Type B pancreatic cell (in vitro differentiated cells): ENCODE measurements at regions not wholly inside any gene's neighbourhood (a gene's known extent, or its start where the extent isn't known, plus 50 kb on each side); places are given as distances from the start of the nearest gene placed in this dataset.

Source experiments
- DNase-seq: peaks from one replicate; pipeline ENCODE4 v3.0.0; 2021; ENCODE audit warnings: mixed read lengths; ENCODE audit not compliant: unreplicated experiment; ENCODE audit errors: extremely low spot score
- H3K27ac Mint-ChIP-seq: 2 replicates; pipeline ENCODE4 v1.8.0; 2021; ENCODE audit warnings: mild to moderate bottlenecking, mixed read lengths
- H3K27me3 Mint-ChIP-seq: 2 replicates; pipeline ENCODE4 v1.8.0; 2021; ENCODE audit warnings: mixed read lengths
- H3K36me3 Mint-ChIP-seq: 2 replicates; pipeline ENCODE4 v1.8.0; 2021; ENCODE audit warnings: mixed read lengths
- H3K4me1 Mint-ChIP-seq: one replicate; pipeline ENCODE4 v1.8.0; 2021; ENCODE audit warnings: mixed read lengths; ENCODE audit not compliant: unreplicated experiment
- H3K4me3 Mint-ChIP-seq: 2 replicates; pipeline ENCODE4 v1.8.0; 2021; ENCODE audit warnings: mild to moderate bottlenecking, mixed read lengths
- H3K9me3 Mint-ChIP-seq: 2 replicates; pipeline ENCODE4 v1.8.0; 2021; ENCODE audit warnings: mixed read lengths
- TF ChIP-seq, protein P1 (sequence below): fragments of 200-600 bp; sonication (generic); conservative IDR thresholded peaks from 2 replicates; pipeline ENCODE4 v1.5.0; 2021; ENCODE audit warnings: antibody characterized with exemption, mild to moderate bottlenecking

DNA sequence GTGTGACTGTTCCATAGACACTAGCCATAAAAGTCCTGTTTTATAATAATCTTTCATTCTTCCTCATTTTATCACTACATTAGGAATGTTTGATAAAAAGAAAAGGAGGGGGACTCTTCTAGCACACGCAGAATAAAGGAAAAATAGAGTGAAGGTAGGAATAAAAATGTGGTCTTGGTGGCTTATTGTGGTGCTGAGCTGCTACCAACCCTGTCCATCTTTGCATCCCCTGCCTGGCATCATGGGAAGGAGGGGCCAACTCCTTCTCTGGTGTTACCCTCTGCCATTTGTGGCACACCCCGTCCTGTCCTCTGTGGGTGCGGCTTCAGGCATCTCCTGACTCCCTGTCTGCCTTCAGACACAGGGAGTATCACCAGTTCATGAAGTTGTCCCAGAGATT, 104.9 kb upstream of the ZNF536 start:
- peaks cover under 1% of the 10 kb centered on the region for H3K36me3 Mint-ChIP-seq
- no peak overlapping the region for H3K4me3 Mint-ChIP-seq
- H3K27me3 Mint-ChIP-seq = peaks cover 81% of the 10 kb centered on the region
- no peak for DNase-seq
- no peak overlapping the region for H3K27ac Mint-ChIP-seq
- H3K4me1 Mint-ChIP-seq = peaks cover 14% of the 10 kb centered on the region
- no peaks in the 10 kb centered on the region for H3K9me3 Mint-ChIP-seq
- TF ChIP-seq, protein P1, sequence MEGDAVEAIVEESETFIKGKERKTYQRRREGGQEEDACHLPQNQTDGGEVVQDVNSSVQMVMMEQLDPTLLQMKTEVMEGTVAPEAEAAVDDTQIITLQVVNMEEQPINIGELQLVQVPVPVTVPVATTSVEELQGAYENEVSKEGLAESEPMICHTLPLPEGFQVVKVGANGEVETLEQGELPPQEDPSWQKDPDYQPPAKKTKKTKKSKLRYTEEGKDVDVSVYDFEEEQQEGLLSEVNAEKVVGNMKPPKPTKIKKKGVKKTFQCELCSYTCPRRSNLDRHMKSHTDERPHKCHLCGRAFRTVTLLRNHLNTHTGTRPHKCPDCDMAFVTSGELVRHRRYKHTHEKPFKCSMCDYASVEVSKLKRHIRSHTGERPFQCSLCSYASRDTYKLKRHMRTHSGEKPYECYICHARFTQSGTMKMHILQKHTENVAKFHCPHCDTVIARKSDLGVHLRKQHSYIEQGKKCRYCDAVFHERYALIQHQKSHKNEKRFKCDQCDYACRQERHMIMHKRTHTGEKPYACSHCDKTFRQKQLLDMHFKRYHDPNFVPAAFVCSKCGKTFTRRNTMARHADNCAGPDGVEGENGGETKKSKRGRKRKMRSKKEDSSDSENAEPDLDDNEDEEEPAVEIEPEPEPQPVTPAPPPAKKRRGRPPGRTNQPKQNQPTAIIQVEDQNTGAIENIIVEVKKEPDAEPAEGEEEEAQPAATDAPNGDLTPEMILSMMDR = no peak

DNA sequence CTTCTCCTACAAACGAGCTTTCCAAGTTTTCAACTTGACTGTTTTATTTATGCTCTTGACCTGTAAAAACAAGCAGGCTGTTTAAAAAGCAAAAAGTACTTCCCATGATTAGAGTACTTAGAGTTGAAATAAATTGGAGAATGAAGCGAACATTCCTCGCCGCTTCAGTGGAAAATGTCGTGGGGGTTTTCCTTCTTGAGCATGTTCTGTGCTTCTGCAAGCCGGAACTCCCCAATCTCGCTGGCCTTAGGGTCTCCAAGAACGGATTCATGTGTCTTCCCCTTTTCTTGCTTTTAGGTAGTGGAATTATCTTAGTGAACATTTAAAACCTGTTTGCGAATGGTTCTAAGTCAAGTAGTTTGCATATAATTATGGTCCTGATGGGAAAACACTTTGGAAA, 103.6 kb upstream of the ZNF536 start:
- Mint-ChIP-seq H3K9me3 (peaks cover 6% of the 10 kb centered on the region), H3K4me3 (no peak overlapping the region), H3K4me1 (peaks cover 10% of the 10 kb centered on the region), H3K27ac (no peak overlapping the region), H3K36me3 (peaks cover 3% of the 10 kb centered on the region), H3K27me3 (peaks cover 75% of the 10 kb centered on the region)
- no peak for DNase-seq
- TF ChIP-seq, protein P1 = no peak

DNA sequence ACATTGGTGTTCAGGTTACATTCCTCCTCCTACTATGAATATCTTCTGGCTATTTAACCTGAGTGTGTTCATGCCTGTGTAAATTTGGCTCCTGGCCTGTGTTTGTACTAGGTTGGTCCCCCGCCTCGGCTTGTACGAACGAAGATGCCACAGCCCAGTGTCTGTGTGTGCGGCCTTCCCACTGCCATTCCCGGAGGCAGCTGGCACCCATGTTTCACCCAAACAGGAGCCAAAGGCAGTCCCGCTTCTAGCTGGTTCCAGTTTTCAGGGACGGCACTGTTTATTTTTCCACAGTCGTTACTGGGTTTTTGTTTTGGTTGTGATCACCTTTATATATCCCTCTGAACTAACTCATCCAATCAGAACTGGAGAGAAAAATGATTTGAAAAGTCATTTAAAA, 102.5 kb upstream of the ZNF536 start:
- no peak for DNase-seq
- H3K27ac Mint-ChIP-seq = no peak overlapping the region
- no peak overlapping the region for H3K4me3 Mint-ChIP-seq
- H3K36me3 Mint-ChIP-seq = peaks cover 3% of the 10 kb centered on the region
- peaks cover 66% of the 10 kb centered on the region for H3K27me3 Mint-ChIP-seq
- H3K4me1 Mint-ChIP-seq = peaks cover 1% of the 10 kb centered on the region
- H3K9me3 Mint-ChIP-seq = peaks cover 7% of the 10 kb centered on the region
- TF ChIP-seq, protein P1 = no peak

DNA sequence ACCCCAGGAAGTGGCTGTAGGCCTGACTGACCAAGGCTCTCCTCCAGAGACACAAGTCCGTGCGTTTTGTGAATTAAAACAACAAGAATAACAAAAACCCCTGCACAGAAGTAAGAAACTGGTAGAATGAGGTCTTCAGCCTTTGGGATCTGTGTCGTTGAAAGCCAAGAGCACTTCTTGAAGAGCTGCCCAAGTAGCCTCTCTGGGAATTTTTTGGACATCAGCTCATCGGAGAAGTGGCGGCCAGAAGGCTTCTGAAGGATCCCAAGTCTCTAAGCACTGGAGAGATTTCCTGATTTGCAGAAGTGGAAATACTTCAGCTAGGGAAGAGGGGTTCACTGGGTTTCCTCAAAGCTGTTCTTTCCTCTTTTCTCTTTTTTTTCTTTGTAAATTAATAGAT, 100.4 kb upstream of the ZNF536 start:
- no peak for DNase-seq
- peaks cover 61% of the 10 kb centered on the region for H3K27me3 Mint-ChIP-seq
- TF ChIP-seq, protein P1 = no peak
- H3K4me1 Mint-ChIP-seq = no peaks in the 10 kb centered on the region
- H3K27ac Mint-ChIP-seq = no peak overlapping the region
- H3K4me3 Mint-ChIP-seq = no peak overlapping the region
- peaks cover 3% of the 10 kb centered on the region for H3K36me3 Mint-ChIP-seq
- peaks cover 7% of the 10 kb centered on the region for H3K9me3 Mint-ChIP-seq

DNA sequence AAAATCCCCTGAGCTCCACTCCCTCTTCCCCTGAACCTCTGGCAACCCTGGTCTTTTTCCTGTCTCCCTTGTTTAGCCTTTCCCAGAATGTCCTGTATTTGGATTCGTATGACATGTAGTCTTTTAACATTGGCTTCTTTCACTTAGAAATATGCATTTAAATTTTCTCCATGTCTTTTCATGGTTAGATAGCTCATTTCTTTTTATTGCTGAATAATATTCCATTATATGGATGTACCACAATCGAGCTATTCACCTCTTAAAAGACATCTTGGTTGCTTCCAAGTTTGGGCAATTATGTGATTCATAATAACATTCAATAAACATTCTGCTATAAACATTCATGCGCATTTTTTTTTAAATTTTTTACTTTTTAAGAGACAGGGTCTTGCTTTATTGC, 99.6 kb upstream of the ZNF536 start:
- TF ChIP-seq, protein P1 = no peak
- H3K9me3 Mint-ChIP-seq = peaks cover 7% of the 10 kb centered on the region
- no peak overlapping the region for H3K4me3 Mint-ChIP-seq
- H3K4me1 Mint-ChIP-seq = no peaks in the 10 kb centered on the region
- peaks cover 3% of the 10 kb centered on the region for H3K36me3 Mint-ChIP-seq
- no peak overlapping the region for H3K27ac Mint-ChIP-seq
- DNase-seq = no peak
- H3K27me3 Mint-ChIP-seq = peaks cover 61% of the 10 kb centered on the region

DNA sequence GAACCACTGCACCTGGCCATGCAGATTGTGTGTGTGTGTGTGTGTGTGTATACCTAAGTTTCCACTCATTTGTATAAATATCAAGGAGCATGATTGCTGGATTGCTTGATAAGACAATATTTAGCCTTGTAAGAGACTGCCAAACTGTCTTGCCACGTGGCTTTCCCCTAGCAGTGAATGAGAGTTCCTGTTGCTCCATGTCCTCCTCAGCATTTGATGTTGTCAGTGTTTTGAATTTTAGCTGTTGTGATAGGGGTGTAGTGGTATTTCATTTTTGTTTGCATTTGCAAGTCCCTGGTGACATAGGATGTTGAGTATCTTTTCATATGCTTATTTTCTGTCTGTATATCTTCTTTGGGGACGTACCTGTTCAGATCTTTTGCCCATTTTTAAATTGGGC, 99.0 kb upstream of the ZNF536 start:
- Mint-ChIP-seq H3K36me3 (peaks cover 3% of the 10 kb centered on the region), H3K4me1 (no peaks in the 10 kb centered on the region), H3K4me3 (no peak overlapping the region), H3K9me3 (peaks cover 7% of the 10 kb centered on the region), H3K27me3 (peaks cover 61% of the 10 kb centered on the region), H3K27ac (no peak overlapping the region)
- no peak for DNase-seq
- TF ChIP-seq, protein P1 = no peak
